ENCODE measurements at regions not wholly inside any gene's neighbourhood (a gene's known extent, or its start where the extent isn't known, plus 50 kb on each side); places are given as distances from the start of the nearest gene placed in this dataset.

DNA sequence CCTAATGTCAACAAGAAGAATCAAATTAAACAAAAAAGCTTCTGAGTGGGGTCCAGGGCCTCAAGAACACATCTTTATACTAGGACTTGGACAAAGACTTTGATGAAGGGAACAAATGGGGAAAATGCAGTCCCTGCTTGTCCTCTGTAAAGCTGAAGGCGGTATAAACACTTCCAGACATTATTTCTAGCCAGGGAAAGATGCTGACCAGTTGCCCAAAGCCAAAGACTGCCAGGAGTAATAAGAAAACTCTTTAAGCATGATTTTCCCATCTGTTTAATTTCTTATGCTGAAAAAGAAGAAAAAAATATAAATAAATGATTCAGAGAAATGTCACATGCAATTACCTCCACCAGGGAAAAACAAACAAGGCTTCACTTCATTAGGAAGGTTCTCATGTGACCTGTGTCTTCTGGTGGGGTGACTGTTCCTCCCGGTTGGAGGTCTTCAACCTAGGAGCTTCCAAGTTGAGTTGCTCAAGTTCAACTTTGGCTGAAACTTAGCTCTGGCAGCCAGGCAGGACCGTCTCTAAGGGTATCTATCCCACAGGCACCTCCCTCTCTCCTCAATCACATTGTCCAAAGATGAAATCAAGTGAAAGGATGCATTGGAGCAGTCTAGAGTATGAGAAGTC lies 65.2 kb upstream of the KCNE2 start:
- TF ChIP-seq, protein P1, sequence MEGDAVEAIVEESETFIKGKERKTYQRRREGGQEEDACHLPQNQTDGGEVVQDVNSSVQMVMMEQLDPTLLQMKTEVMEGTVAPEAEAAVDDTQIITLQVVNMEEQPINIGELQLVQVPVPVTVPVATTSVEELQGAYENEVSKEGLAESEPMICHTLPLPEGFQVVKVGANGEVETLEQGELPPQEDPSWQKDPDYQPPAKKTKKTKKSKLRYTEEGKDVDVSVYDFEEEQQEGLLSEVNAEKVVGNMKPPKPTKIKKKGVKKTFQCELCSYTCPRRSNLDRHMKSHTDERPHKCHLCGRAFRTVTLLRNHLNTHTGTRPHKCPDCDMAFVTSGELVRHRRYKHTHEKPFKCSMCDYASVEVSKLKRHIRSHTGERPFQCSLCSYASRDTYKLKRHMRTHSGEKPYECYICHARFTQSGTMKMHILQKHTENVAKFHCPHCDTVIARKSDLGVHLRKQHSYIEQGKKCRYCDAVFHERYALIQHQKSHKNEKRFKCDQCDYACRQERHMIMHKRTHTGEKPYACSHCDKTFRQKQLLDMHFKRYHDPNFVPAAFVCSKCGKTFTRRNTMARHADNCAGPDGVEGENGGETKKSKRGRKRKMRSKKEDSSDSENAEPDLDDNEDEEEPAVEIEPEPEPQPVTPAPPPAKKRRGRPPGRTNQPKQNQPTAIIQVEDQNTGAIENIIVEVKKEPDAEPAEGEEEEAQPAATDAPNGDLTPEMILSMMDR (conservative IDR thresholded peaks at IDR 0.05; ENCODE audit: low read depth, low read length) = no peak
- no peak for DNase-seq (ENCODE audit: low read depth)
- no peak overlapping the region for H3K4me3 ChIP-seq (ENCODE audit: low read length)

DNA sequence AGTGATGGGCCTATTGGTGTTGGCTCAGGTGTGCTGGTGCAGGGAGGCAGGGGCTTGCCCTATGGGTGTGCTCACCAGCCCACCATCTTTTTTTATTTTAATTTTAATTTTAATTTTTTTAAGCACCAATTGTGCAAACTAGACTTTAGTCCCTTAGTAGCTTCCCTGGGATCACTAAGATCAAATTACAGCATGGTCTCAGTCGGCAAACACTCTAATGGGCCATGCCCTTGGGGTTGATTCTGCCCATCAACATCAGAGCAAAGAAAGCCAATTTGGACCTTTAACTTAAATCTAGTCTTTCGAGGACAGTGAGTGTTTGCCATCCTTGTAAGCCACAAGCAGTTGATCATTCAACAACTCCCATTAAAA lies 64.7 kb upstream of the KCNE2 start:
- DNase-seq (ENCODE audit: low read depth) = no peak
- TF ChIP-seq, protein P1 (conservative IDR thresholded peaks at IDR 0.05; ENCODE audit: low read depth, low read length) = no peak
- H3K4me3 ChIP-seq (ENCODE audit: low read length) = no peak overlapping the region

DNA sequence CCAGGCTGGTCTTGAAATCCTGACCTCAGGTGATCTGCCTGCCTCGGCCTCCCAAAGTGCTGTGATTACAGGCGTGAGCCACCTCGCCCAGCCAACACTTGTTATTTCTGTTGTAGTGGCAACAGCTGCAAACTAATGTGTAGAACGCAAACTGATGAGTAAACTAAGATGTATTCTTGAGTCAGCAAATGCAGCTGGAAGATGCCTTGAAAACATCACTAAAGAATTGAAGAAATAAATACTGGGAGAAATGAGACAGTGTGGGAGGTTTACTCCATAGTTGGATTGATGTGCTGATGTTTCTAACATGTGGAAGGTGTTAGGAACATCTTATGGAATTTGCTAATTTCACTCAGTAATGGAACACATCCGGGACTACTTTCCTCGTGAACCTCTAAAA lies 61.3 kb upstream of the KCNE2 start:
- H3K4me3 ChIP-seq (ENCODE audit: low read length) = no peak overlapping the region
- TF ChIP-seq, protein P1 (conservative IDR thresholded peaks at IDR 0.05; ENCODE audit: low read depth, low read length) = no peak
- DNase-seq (ENCODE audit: low read depth) = no peak

DNA sequence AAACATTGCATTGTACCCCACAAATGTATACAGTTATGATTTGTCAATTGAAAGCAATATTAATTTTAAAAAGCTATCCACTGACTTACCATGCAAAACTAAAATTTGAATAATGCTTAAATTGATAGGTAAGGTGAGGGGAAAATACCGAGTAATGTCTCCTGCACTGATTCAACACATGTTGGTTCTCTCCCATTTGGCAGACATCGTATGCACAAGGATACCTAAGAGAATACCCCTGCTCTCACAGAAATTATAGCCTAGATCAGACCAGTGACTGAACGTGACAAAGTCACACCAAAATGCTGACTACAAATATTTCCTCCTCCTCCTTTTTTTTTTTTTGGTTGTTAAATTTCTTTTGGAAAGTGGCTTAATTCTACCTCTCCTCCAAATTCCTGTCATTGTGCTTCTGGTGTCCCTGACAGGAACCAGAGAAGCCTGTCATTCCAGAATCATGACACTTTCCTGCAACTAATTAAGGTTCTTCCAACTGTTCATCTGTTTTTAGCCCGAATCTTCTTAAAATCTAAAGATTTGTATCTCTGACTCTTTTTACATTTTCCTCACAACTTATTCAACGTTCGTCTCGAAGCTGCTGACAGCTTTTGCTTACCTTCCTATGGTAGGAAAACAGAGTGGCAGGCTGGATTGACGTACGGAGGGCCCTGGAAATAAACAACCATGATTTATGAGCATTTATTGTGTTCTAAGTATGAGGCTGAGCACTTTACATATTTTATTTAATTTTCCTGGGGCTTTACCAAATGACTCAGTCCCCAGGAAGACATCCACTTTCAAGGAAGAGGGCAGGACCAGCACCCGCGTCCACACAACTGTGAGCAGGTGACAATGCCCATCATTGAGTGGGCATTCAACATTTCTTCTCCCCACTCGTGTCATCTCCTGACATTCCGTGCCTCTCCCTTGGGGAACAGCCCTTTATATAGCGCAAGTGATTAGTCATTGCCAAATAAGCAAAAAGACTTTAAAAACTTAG lies 57.9 kb upstream of the KCNE2 start:
- TF ChIP-seq, protein P1 (conservative IDR thresholded peaks at IDR 0.05; ENCODE audit: low read depth, low read length) = no peak
- DNase-seq (ENCODE audit: low read depth) = no peak
- no peak overlapping the region for H3K4me3 ChIP-seq (ENCODE audit: low read length)

DNA sequence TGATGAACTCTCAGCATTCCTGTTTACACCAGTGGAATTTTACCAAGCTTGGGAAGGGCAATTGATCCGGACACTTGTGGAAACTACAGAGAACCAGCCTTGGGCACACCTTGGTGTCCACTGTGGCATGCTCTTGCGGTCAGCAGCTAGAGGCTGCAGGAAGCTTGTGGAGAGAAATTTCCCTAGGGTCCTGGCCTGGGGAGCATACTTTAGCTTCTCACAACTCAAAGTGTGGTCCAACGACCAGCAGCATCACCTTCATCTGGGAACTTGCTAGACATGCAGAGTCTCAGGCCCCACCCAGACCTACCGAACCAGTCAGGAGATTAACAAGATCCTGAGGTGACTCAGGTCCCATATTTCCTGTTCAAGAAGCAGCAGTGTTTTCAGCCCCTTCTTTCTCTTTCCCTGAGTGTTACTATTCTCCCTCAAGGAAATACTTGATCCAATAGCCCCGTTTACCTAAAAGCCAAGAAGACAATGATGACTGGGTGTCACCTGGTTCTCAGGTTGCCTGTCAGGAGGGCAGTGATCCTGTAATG lies 55.7 kb upstream of the KCNE2 start:
- no peak overlapping the region for H3K4me3 ChIP-seq (ENCODE audit: low read length)
- DNase-seq (ENCODE audit: low read depth) = no peak
- TF ChIP-seq, protein P1 (conservative IDR thresholded peaks at IDR 0.05; ENCODE audit: low read depth, low read length) = no peak

DNA sequence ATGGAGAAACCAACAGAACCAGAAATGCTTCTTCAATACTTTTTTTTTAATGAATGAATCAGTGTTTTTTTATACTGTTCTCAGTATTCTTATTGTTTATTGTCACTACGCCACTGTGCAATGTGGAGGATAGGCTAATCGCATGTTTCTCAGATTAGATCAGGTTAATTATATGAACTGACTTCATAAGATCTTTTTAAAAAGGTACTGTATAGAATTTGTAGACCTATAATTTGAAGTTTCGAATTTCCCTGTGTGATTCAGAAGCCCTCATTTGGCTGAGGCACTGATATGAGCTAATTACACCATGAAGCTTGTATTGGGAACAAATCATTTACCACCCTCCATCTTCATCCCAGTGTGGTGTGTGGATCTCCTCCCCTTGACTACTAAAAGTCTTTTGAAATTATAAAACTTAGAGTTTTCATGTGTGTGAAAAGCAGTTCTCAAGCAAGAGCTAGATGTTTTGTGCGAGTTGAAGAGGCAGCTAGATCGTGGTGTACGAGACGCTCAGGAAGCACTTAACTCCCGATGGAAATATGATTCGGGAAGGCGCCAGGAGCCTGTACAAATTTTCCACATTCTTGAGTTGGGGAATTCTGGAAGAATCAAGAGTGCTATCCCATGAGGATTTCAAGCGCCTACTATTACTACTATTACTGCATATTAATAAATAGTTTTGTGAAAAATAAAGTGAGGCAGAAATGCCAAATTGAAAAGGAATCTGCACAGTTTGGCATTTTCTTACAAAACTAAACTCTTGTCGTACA lies 52.1 kb upstream of the KCNE2 start:
- TF ChIP-seq, protein P1 (conservative IDR thresholded peaks at IDR 0.05; ENCODE audit: low read depth, low read length) = no peak
- DNase-seq (ENCODE audit: low read depth) = no peak
- H3K4me3 ChIP-seq (ENCODE audit: low read length) = no peak overlapping the region

All from retinal pigment epithelial cell (primary cell).